ENCODE measurements at regions not wholly inside any gene's neighbourhood (a gene's known extent, or its start where the extent isn't known, plus 50 kb on each side); places are given as distances from the start of the nearest gene placed in this dataset.
"Not testable (repeated sequence)": the region's sequence is repeated elsewhere in the genome, so short reads cannot be mapped to it uniquely, and the experiment has no call there.

DNA sequence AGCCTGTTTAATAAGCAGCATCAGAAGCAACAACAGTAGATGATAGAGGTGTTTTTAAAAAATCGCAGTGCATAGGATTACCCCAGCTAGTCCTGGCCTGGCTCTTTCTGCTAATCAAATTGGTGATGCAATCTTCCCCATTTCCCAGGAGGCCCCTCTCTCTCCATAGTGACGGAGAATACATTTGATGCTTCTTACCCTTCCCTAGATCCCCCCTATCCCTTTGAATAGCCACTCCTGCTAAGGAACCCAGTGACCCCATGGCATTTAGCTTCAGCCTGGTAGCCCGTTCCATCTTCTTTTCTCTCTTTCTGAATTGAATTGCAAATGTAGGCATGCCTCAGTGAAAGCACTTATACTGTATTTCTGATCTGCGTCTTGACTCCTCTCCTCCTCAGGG is 223.6 kb upstream of the GAP43 start:
- H3K36me3 ChIP-seq (ENCODE audit: control insufficient read depth in 5 of 5, insufficient read depth in 5 of 5, low read length in 5 of 5) = no peaks in the 10 kb centered on the region
- H3K27ac ChIP-seq (ENCODE audit: low read depth, low read length) = no peak overlapping the region
- H3K4me3 ChIP-seq (ENCODE audit: low read depth in 1 of 5, low read length in 5 of 5) = no peak overlapping the region
- H3K9me3 ChIP-seq (ENCODE audit: control insufficient read depth in 5 of 5, low read length in 5 of 5) = no peaks in the 10 kb centered on the region
- H3K27me3 ChIP-seq (ENCODE audit: control insufficient read depth in 5 of 5, insufficient read depth in 4 of 5, low read length in 5 of 5) = no peaks in the 10 kb centered on the region
- no peaks in the 10 kb centered on the region for H3K4me1 ChIP-seq (ENCODE audit: control insufficient read depth in 5 of 5, insufficient read depth in 5 of 5, low read length in 5 of 5)
- no peak overlapping the region for H3K9ac ChIP-seq (ENCODE audit: low read length in 5 of 5)

DNA sequence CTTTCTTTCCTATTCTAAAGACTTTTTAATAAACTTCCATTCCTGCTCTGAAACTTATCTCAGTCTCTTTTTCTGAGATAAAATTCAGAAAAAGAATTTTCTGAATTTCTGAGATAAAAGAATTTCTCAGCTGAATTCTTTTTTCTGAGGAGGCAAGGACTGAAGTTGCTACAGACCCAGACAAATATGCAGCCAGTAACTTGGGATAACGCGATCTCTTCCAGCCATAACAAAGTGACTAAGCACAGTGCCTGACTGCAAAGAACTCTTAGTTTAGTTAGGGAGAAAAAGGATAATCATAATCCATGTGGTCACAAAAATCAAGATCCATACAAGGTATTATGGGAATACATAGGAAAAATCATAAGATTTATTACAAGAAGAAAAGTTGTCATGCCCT is 222.0 kb upstream of the GAP43 start:
- Histone ChIP-seq H3K9ac (ENCODE audit: low read length in 5 of 5) (no peak overlapping the region), H3K9me3 (ENCODE audit: control insufficient read depth in 5 of 5, low read length in 5 of 5) (no peaks in the 10 kb centered on the region), H3K27me3 (ENCODE audit: control insufficient read depth in 5 of 5, insufficient read depth in 4 of 5, low read length in 5 of 5) (no peaks in the 10 kb centered on the region), H3K36me3 (ENCODE audit: control insufficient read depth in 5 of 5, insufficient read depth in 5 of 5, low read length in 5 of 5) (no peaks in the 10 kb centered on the region), H3K4me1 (ENCODE audit: control insufficient read depth in 5 of 5, insufficient read depth in 5 of 5, low read length in 5 of 5) (no peaks in the 10 kb centered on the region), H3K27ac (ENCODE audit: low read depth, low read length) (no peak overlapping the region), H3K4me3 (ENCODE audit: low read depth in 1 of 5, low read length in 5 of 5) (no peak overlapping the region)

DNA sequence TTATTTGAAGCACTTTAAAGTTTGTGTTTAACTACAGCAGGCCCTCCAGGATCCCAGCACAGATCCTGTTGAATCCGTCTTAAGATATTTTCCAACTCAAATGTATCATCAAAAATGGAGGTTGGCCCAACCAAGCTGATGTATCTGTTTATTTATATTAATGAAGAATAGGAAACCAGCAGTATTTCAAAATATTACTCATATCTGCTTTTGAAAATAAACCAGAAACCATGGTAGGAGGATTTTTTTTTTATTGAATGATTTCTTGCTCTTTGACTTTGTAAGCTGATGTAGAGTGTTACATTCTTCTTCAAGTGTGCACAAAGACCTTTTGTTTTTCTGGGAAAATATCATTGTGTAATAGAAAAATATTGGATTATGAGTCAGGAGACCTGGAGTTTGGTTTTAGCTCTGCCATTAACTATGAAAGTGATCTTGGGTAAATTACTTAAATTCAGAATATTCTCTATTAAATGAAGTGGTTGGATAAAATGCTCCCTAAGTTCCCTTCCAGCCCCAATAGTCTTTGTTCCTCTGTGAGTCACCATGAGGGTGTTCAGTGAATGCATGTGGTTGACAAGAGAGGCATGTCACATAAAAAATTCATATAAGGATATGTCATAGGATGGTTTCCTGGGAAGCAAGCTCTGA is 221.3 kb upstream of the GAP43 start:
- H3K9ac ChIP-seq (ENCODE audit: low read length in 5 of 5) = no peak overlapping the region
- no peaks in the 10 kb centered on the region for H3K36me3 ChIP-seq (ENCODE audit: control insufficient read depth in 5 of 5, insufficient read depth in 5 of 5, low read length in 5 of 5)
- H3K4me3 ChIP-seq (ENCODE audit: low read depth in 1 of 5, low read length in 5 of 5) = no peak overlapping the region
- H3K27me3 ChIP-seq (ENCODE audit: control insufficient read depth in 5 of 5, insufficient read depth in 4 of 5, low read length in 5 of 5) = no peaks in the 10 kb centered on the region
- no peaks in the 10 kb centered on the region for H3K4me1 ChIP-seq (ENCODE audit: control insufficient read depth in 5 of 5, insufficient read depth in 5 of 5, low read length in 5 of 5)
- no peaks in the 10 kb centered on the region for H3K9me3 ChIP-seq (ENCODE audit: control insufficient read depth in 5 of 5, low read length in 5 of 5)
- H3K27ac ChIP-seq (ENCODE audit: low read depth, low read length) = no peak overlapping the region

DNA sequence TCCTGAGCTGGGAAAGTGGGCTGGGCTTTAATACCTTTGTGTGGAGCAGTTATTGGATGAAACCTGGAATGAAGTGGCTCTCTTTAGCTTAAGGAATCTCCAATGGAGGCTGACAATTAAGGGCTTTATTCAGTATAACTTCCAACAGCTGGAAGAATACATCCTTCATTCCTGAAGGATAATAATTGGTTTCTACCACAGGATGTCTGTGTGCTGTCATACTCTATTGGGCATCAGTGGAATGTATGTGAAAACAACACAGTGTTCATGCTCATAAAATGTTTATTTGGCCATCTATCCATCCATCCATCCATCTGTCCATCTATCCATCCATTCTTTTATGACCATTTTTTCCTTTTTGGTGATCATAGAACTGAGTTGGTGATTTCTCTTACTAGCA is 220.7 kb upstream of the GAP43 start:
- H3K36me3 ChIP-seq (ENCODE audit: control insufficient read depth in 5 of 5, insufficient read depth in 5 of 5, low read length in 5 of 5) = no peaks in the 10 kb centered on the region
- no peak overlapping the region for H3K9ac ChIP-seq (ENCODE audit: low read length in 5 of 5)
- H3K9me3 ChIP-seq (ENCODE audit: control insufficient read depth in 5 of 5, low read length in 5 of 5) = no peaks in the 10 kb centered on the region
- H3K4me3 ChIP-seq (ENCODE audit: low read depth in 1 of 5, low read length in 5 of 5) = no peak overlapping the region
- no peaks in the 10 kb centered on the region for H3K27me3 ChIP-seq (ENCODE audit: control insufficient read depth in 5 of 5, insufficient read depth in 4 of 5, low read length in 5 of 5)
- no peak overlapping the region for H3K27ac ChIP-seq (ENCODE audit: low read depth, low read length)
- H3K4me1 ChIP-seq (ENCODE audit: control insufficient read depth in 5 of 5, insufficient read depth in 5 of 5, low read length in 5 of 5) = no peaks in the 10 kb centered on the region

DNA sequence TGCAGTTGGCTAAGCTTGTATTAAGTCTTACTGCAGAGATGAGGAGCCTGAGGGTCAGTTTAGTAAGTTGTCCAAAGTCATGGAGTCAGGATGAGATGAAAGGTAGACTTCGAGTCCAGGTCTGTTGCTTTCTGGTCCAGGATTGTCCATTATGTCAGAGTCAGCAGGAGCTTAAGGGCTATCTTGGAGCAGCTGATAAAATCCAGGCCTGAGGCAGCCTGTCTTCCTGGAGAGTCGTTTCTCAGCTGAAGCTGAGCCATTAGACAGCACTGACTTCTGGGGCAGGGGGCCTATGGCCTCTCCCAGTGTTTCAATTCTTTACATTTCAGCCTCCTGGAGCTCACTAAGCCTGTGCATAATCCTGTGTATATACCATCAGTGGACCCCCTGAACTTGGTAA is 219.5 kb upstream of the GAP43 start:
- Histone ChIP-seq H3K4me1 (ENCODE audit: control insufficient read depth in 5 of 5, insufficient read depth in 5 of 5, low read length in 5 of 5) (no peaks in the 10 kb centered on the region), H3K9ac (ENCODE audit: low read length in 5 of 5) (no peak overlapping the region), H3K9me3 (ENCODE audit: control insufficient read depth in 5 of 5, low read length in 5 of 5) (no peaks in the 10 kb centered on the region), H3K36me3 (ENCODE audit: control insufficient read depth in 5 of 5, insufficient read depth in 5 of 5, low read length in 5 of 5) (no peaks in the 10 kb centered on the region), H3K27me3 (ENCODE audit: control insufficient read depth in 5 of 5, insufficient read depth in 4 of 5, low read length in 5 of 5) (no peaks in the 10 kb centered on the region), H3K4me3 (ENCODE audit: low read depth in 1 of 5, low read length in 5 of 5) (no peak overlapping the region), H3K27ac (ENCODE audit: low read depth, low read length) (no peak overlapping the region)

DNA sequence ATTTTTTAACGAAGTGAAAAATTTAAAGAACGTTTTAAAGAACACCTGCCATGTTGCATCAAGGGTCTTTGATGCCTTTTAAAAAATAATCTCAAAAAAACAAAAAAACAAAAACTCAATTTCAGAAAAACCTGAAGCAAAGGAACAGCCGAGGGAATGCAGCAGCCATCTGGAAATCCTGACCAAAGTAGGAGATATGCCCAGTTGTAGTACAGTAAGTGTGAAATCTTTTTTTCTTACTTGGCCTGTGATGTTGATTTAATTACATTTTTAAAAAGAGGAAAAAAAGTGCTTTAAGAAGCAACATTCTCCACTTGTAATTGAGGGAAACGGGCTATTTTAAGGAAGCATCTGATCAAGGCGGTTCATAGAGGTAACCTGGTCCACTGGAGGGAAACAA is 213.7 kb upstream of the GAP43 start:
- Histone ChIP-seq H3K27me3 (ENCODE audit: control insufficient read depth in 5 of 5, insufficient read depth in 4 of 5, low read length in 5 of 5) (no peaks in the 10 kb centered on the region), H3K27ac (ENCODE audit: low read depth, low read length) (no peak overlapping the region), H3K9ac (ENCODE audit: low read length in 5 of 5) (no peak overlapping the region), H3K4me1 (ENCODE audit: control insufficient read depth in 5 of 5, insufficient read depth in 5 of 5, low read length in 5 of 5) (no peaks in the 10 kb centered on the region), H3K9me3 (ENCODE audit: control insufficient read depth in 5 of 5, low read length in 5 of 5) (no peaks in the 10 kb centered on the region), H3K36me3 (ENCODE audit: control insufficient read depth in 5 of 5, insufficient read depth in 5 of 5, low read length in 5 of 5) (no peaks in the 10 kb centered on the region), H3K4me3 (ENCODE audit: low read depth in 1 of 5, low read length in 5 of 5) (no peak overlapping the region)

DNA sequence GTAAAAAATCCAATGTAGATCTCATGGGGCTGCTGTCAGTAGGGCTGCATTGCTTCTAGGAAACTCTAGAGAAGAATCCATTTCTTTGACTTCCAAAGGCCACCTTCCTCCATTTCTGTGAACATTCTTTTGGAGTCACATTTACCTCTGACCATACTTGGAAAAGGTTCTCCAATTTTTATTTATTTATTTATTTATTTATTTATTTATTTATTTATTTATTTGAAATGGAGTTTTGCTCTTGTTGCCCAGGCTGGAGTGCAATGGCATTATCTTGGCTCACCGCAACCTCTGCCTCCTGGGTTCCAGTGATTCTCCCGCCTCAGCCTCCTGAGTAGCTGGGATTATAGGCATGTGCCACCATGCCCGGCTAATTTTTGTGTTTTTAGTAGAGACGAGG is 208.7 kb upstream of the GAP43 start:
- H3K4me1 ChIP-seq (ENCODE audit: control insufficient read depth in 5 of 5, insufficient read depth in 5 of 5, low read length in 5 of 5); H3K27me3 ChIP-seq (ENCODE audit: control insufficient read depth in 5 of 5, insufficient read depth in 4 of 5, low read length in 5 of 5); H3K4me3 ChIP-seq (ENCODE audit: low read depth in 1 of 5, low read length in 5 of 5); H3K36me3 ChIP-seq (ENCODE audit: control insufficient read depth in 5 of 5, insufficient read depth in 5 of 5, low read length in 5 of 5); H3K9ac ChIP-seq (ENCODE audit: low read length in 5 of 5); H3K27ac ChIP-seq (ENCODE audit: low read depth, low read length); H3K9me3 ChIP-seq (ENCODE audit: control insufficient read depth in 5 of 5, low read length in 5 of 5): not testable (repeated sequence)

DNA sequence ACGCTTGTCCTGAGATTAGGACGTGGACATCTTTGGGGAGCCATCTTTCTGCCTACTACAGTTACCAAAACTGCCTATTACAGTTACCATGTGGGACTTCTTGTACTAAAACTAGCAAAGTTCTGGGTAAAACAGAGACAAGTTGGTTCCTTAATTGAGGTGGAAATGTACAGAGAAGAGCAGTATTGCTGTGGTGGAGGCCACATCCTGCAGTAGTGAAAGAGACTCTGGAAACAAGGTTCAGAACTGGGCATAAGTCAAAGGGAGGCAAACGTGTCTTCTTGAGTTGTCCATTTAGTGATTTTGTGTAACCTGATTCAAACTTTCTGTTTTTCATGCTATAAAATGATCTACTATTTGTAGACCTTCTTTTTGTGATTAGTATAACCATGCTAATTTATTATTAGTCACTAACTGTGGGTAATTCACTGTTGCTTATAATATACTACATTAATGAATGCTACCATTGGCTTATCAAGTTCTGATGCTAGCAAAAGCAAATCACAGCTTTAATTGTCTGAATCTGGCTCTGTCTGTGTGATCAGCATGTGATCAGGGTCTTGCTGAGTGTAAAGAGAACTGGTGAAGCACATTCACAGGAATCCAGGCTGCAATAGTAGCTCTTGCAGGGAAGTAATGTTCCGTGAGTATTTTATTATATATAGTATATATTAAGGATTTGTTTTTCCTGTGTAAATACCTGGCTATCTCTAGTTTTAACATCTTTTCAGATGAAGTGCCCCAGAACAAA is 207.9 kb upstream of the GAP43 start:
- no peak overlapping the region for H3K27ac ChIP-seq (ENCODE audit: low read depth, low read length)
- no peaks in the 10 kb centered on the region for H3K27me3 ChIP-seq (ENCODE audit: control insufficient read depth in 5 of 5, insufficient read depth in 4 of 5, low read length in 5 of 5)
- H3K9me3 ChIP-seq (ENCODE audit: control insufficient read depth in 5 of 5, low read length in 5 of 5) = no peaks in the 10 kb centered on the region
- no peak overlapping the region for H3K9ac ChIP-seq (ENCODE audit: low read length in 5 of 5)
- H3K4me1 ChIP-seq (ENCODE audit: control insufficient read depth in 5 of 5, insufficient read depth in 5 of 5, low read length in 5 of 5) = no peaks in the 10 kb centered on the region
- H3K36me3 ChIP-seq (ENCODE audit: control insufficient read depth in 5 of 5, insufficient read depth in 5 of 5, low read length in 5 of 5) = no peaks in the 10 kb centered on the region
- no peak overlapping the region for H3K4me3 ChIP-seq (ENCODE audit: low read depth in 1 of 5, low read length in 5 of 5)

DNA sequence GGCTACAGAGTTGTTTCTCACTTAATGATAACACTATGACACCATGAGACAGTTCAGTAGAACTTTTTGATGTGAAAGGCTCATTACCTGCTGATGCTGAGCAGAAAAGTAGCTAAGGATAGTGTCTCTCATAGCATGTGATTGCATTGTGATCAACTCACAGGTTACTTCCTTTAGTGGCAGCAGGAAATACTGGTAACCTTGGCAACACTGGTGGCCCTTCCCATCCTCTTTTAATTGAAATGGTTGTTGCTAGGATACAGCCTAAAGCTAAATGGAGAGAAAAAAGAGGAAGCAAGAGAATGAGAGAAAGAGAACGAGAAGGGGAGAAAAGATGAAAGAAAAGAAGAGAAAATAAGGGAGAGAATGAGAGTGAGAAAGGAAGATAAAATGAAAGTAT is 204.7 kb upstream of the GAP43 start:
- H3K4me3 ChIP-seq (ENCODE audit: low read depth in 1 of 5, low read length in 5 of 5) = no peak overlapping the region
- H3K9me3 ChIP-seq (ENCODE audit: control insufficient read depth in 5 of 5, low read length in 5 of 5) = no peaks in the 10 kb centered on the region
- no peaks in the 10 kb centered on the region for H3K36me3 ChIP-seq (ENCODE audit: control insufficient read depth in 5 of 5, insufficient read depth in 5 of 5, low read length in 5 of 5)
- H3K9ac ChIP-seq (ENCODE audit: low read length in 5 of 5) = no peak overlapping the region
- H3K27me3 ChIP-seq (ENCODE audit: control insufficient read depth in 5 of 5, insufficient read depth in 4 of 5, low read length in 5 of 5) = no peaks in the 10 kb centered on the region
- no peak overlapping the region for H3K27ac ChIP-seq (ENCODE audit: low read depth, low read length)
- H3K4me1 ChIP-seq (ENCODE audit: control insufficient read depth in 5 of 5, insufficient read depth in 5 of 5, low read length in 5 of 5) = no peaks in the 10 kb centered on the region

DNA sequence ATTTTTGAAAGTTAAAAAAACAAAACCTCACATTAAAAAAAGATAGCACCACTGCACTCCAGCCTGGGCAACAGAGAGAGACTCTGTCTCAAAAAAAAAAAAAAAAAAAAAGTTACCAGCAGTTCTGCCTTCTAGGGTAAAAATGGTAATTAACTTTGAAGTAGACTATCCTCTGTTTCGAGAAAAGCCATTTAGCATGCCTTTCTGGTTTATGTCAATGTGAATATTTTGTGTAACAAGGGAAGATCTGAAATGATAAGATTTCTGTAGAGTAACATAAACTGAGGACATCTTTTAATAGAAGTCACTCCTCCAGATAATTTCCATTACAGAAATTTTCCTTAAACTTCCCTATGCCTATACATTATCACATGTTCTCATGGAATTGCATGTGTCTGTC is 203.2 kb upstream of the GAP43 start:
- Histone ChIP-seq H3K4me1 (ENCODE audit: control insufficient read depth in 5 of 5, insufficient read depth in 5 of 5, low read length in 5 of 5) (no peaks in the 10 kb centered on the region), H3K4me3 (ENCODE audit: low read depth in 1 of 5, low read length in 5 of 5) (no peak overlapping the region), H3K9me3 (ENCODE audit: control insufficient read depth in 5 of 5, low read length in 5 of 5) (no peaks in the 10 kb centered on the region), H3K36me3 (ENCODE audit: control insufficient read depth in 5 of 5, insufficient read depth in 5 of 5, low read length in 5 of 5) (no peaks in the 10 kb centered on the region), H3K27me3 (ENCODE audit: control insufficient read depth in 5 of 5, insufficient read depth in 4 of 5, low read length in 5 of 5) (no peaks in the 10 kb centered on the region), H3K27ac (ENCODE audit: low read depth, low read length) (no peak overlapping the region), H3K9ac (ENCODE audit: low read length in 5 of 5) (no peak overlapping the region)

Data from subcutaneous abdominal adipose tissue (tissue), 5 donors.